Non-pigmented ciliary epithelial cell (primary cell): ENCODE measurements at regions not wholly inside any gene's neighbourhood (a gene's known extent, or its start where the extent isn't known, plus 50 kb on each side); places are given as distances from the start of the nearest gene placed in this dataset.
"Not testable (repeated sequence)": the region's sequence is repeated elsewhere in the genome, so short reads cannot be mapped to it uniquely, and the experiment has no call there.

ENCODE experiments used
- DNase-seq: peaks from one replicate; pipeline ENCODE4 v3.0.0-alpha.2; 2010; ENCODE audit warnings: low read depth

DNA sequence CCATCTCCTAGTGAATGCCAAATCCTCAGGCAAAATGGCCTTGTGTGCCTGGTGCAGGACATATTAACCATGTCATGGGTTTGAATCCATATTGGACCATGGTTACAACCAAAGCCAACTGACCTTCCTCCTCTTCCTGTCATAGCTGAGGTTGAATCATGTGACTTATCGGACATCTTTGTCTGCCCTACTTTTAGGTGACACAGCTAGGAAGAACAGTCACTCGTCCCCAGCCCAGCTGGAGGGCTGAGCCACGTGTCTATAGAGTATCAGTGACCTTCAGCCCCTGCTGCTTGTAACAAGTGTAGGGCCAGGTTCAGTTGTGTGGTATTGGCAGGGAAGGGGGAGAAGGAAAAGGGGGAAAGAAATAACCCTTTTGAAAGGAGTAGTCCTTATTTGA is 225.2 kb downstream of the KTN1 start:
- DNase-seq = no peak

DNA sequence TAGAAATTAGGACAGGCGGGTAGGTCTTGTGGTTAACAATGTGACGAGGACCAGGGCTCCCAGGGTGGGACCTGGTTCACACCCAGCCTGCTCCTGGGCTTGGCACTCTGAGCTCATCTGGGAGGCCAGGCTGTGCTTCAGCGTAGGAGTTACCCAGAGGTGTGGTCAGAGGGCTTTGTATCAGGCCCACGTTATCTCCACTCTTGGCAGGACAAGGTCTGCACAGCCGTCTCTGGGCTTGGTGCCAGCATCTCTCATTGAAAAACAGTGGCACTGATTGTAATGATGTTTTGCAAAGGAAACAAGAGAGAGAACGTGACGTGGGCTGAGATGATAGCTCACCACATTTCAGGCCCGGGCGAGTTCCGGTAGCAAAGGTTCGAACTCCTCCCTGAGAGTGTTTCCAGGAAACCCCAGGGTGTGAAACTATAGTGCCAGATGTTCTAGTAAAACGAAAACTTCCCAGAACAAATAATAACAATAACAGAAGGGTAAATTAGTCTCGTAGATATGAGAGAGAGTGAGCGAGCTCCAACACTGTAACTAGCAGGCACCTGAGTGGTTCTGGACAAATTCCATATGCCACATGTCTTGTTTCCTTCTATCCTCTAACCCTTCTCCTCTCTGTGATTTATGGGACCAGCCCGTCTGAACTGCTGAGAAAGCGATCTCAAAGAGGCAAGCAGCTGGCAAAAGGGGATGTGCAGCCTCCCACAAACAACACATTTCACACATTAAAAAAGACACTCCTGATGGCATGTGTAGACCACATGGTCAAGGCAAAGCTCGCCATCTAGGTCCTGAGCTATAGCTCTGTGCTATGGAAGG is 227.3 kb downstream of the KTN1 start:
- DNase-seq = peak; percentile 41

DNA sequence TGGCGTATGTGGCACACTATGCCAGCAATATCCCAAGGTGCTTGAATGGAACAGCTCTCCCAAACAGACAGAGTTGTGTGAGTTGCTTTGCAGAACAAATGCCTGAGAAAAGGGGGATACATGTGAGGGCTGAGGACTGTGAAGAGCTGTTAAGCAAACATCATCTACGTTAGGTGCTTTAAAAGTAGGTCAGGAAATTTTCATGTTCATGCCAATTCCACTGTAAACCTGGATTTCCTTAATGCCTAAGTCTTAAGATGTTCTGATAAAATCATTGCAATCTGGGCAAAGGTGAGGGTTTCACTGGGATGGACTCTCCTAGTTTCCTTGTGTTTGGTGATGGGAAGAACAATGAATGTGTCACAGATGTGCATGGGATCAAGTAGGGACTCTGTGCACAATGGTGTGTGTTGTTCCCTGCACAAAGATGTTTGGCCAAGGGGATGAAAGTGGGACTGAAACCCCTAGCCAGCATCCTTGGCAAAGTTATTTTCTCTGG is 227.9 kb downstream of the KTN1 start:
- DNase-seq = no peak

DNA sequence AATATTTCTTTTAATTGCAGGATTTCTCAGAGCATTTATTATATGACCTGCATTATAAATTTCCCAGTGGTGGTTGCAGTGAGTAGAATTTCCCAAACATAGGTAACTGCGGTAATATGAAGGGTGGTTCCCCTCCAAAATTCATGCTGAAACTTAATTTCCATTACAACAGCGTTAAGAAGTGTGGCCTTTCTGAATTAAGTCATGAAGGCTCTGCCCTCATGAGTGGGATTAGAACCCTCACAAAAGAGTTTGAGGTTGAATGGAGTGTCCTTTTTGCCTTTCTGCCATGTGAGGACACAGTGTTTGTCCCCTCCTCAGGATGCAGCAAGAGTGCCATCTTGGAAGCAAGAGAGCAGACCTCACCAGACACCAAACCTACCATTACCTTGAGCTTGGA is 233.6 kb downstream of the KTN1 start:
- DNase-seq = no peak

DNA sequence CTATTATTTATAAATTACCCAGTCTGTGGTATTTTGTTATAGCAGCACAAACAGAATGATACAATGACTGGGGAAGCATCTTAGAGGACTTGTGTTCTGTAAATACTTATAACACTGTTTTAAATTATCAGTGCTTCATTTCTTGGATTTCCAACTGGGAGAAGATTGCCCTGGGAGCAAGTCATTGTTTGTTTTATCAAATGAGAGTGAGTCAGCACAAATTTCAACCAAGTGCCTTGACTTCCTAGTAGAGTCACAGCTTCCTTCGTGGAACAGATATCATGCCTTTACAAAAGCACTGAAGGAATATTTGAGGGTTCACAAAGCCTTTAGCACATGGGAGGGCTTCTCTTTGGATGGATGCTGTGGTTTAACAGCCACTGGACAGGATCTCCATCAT is 234.1 kb downstream of the KTN1 start:
- DNase-seq = no peak

DNA sequence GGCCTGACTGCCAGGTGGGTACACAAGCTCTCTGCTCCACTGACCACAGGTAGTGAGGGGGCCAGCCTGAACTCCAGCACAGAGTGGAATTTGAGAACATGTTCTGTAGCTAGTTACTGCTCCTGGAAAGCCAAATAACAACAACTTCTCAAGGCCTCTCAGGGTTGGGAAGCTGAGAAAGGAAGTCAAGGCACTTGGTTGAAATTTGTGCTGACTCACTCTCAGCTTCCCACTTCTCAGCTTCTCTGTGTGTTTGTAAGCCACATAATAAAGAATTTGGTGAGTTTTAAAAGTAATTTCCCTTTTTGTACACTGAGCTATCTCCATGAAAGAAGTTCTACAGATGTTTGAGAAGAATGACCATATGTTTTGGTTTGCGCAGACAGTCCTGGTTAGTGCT is 234.9 kb downstream of the KTN1 start:
- DNase-seq = no peak

DNA sequence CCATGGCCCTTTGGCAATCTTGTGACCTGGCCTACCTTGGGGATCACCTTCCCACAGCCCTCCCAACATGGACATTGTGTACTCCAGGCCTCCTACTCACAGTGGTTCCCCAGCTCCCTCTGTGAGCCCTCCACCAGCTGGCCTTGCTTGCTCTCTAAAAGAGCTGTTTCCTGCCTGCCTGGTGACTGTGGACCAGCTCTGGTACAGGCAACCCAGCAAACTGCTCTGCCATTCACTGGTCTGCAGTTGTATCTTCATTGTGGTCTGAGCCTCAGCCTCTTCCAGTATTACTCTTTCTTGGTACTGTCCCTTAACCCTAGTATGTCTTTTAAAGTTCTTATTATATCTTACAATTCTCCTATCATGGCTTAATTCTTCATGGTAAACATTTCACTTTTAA is 236.2 kb downstream of the KTN1 start:
- no peak for DNase-seq

- DNase-seq = no peak
Measured at GRCh38 chr14:55819610-55820304, 239.8 kb downstream of the KTN1 start.

- DNase-seq = no peak
Measured at GRCh38 chr14:55822906-55823305, 242.9 kb downstream of the KTN1 start.

GRCh38 chr14:55832122-55832911 is 252.3 kb downstream of the KTN1 start:
- DNase-seq = no peak

- DNase-seq = no peak
Measured at GRCh38 chr14:55832974-55833373, 253.0 kb downstream of the KTN1 start.

DNA sequence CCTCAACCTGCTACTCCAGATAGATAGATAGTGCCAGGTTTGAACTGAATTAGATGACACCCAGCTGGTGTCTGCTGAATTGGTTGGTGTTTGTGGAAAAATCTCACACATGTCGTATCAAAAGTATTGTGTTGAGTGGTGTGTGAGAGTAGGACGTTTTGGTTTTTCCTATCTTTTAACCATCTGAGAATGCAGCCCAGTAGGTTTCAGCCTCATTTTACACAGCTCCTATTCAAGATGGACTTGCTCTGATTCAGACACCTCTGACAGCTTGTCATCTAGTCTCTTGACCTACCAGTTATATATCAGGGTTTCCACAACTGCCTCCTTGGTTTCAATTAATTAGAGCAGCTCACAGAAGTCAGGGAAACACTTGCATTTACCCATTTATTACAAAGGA is 254.4 kb downstream of the KTN1 start:
- DNase-seq = no peak

GRCh38 chr14:55835985-55836384 is 256.0 kb downstream of the KTN1 start:
- no peak for DNase-seq

GRCh38 chr14:55837467-55837866 is 257.5 kb downstream of the KTN1 start:
- no peak for DNase-seq

DNA sequence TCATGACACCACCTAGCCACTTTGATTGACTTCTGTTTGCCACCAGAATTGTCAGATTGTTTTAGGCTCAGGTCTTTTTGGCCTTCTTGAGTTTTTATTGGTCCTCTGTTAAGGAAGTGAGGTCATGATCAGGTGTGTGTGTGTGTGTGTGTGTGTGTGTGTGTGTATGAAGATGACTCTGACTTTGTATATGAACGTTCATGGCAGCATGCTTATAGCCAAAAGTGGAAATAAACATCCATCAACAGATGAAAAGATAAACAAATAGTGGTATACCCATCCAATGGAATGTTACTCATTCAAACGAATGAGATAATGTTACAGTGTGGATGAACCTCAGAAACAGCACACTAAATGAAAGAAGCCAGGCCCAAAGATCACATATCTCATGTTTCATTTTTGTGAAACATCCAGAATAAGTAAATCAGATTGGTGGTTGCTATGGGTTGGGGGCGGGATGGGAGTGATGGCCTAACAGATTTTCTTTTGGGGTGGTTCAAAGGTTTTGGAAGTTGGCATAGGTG is 258.6 kb downstream of the KTN1 start:
- DNase-seq = no peak

GRCh38 chr14:55839301-55839947 is 259.4 kb downstream of the KTN1 start:
- DNase-seq = not testable (repeated sequence)

GRCh38 chr14:55840821-55841220 is 260.8 kb downstream of the KTN1 start:
- no peak for DNase-seq

DNA sequence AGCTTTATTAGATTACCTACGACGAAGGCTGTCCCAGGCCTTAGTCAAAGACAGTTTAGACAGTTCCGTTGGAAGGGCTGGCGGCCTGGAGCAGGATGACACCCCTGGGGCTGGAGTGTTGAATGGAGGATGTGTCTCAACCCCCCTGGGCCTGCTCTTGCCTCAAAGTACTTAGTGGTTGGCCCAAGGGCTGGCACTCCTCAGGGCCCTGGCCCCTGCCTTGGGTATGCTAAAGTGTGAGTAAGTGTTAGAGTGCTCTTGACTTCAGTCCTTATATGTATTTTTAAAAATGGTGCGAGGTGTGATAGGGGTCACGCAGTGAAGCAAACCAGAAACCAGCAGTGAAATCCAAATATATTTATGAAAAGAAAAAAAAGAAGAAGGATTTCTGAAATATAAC is 261.6 kb downstream of the KTN1 start:
- no peak for DNase-seq

- DNase-seq = no peak
Measured at GRCh38 chr14:55843718-55844403, 263.9 kb downstream of the KTN1 start.

DNA sequence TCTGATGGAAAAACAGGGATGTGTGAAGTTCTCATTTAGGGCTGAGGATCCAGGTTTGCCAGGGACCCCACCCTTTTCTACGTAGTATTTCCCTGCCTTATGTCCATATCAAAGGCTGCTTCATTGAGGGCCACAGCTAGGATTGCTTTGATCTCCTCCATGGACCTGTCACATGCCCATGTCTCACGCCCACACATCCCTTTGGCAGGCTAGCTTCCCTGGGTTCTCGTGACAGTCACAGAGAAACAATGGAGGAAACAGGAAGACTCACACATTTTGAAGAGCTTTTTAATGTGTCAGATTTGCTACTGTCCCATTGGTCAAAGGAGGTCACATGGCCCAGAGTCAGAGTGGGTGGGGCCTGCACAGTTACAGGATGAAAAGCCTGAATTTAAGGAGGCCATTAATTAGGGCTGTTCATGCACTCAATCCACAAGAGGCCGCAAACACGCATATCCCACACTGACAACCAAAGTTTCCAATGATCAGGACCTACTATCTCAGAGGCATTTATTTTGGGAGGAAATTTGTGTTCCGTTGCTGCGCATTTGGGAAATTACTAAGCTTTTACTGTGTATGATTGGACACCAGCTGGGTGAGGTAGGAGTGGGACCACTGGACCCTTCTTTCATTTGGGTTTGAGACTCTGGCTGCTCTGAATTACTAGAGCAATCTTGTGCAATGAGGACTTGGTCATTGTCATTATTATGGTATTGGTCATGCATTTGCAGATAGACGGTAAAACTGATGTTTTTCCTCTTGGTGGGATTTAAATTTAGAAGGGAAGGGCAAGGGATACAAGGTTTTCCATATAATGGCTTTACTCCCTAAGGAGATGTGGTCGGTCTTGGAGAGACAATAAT is 266.2 kb downstream of the KTN1 start:
- DNase-seq = no peak
